Dermis microvascular lymphatic vessel endothelial cell (primary cell): ENCODE measurements at regions not wholly inside any gene's neighbourhood (a gene's known extent, or its start where the extent isn't known, plus 50 kb on each side); places are given as distances from the start of the nearest gene placed in this dataset.
"Not testable (repeated sequence)": the region's sequence is repeated elsewhere in the genome, so short reads cannot be mapped to it uniquely, and the experiment has no call there.

ENCODE experiments used
- DNase-seq, 2 donors: peaks; one replicate each; pipeline versions ENCODE4 v3.0.0 to v3.0.0-alpha.2; 2010; ENCODE audit warnings: low read depth in 2 of 2

DNA sequence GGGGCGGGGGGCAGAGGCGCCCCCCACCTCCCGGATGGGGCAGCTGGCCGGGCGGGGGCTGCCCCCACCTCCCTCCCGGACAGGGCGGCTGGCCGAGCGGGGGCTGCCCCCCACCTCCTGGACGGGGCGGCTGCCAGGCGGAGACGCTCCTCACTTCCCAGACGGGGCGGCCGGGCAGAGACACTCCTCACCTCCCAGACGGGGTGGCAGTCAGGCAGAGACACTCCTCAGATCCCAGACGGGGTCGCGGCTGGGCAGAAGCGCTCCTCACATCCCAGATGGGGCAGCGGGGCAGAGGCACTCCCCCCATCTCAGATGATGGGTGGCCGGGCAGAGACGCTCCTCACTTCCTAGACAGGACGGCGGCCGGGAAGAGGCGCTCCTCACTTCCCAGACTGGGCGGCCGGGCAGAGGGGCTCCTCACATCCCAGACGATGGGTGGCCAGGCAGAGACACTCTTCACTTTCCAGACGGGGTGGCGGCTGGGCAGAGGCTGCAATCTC, 240.1 kb downstream of the NPIPA7 start:
- not testable (repeated sequence) for DNase-seq

GRCh38 chr16:16624367-16624766, 245.4 kb downstream of the NPIPA7 start:
- DNase-seq, result not testable (repeated sequence)

GRCh38 chr16:16625140-16625539, 246.2 kb downstream of the NPIPA7 start:
- not testable (repeated sequence) for DNase-seq

DNA sequence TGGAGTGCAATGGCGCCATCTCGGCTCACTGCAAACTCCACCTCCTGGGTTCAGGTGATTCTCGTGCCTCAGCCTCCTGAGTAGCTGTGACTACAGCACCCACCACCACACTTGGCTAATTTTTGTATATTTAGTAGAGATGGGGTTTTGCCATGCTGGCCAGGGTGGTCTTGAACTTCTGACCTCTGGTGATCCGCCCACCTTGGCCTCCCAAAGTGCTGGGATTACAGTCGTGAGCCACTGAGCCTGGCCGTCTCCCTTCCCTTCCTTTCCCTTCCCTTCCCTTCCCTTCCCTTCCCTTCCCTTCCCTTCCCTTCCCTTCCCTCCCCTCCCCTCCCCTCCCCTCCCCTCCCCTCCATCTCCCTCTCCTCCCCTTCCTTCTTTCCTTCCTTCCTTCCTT, 248.9 kb downstream of the NPIPA7 start:
- DNase-seq, result not testable (repeated sequence)

DNA sequence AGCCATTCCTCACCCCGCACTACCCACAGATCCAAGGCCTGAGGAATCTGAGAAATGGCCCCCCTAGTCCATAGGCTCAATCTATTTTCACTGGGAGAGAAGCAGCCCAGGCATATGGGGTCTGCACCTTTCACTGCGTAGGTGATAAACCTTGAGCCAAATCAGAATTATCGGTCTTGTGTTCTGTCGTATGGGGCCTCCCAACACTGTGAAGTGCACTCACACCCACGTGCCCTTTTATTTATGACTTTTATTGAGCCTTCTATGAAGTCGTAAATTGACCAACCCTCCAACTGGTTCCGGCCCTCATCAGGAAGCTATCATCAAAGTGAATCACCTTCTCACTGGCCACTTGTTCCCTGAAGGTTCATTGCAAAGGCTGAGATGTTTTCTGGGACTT, 259.3 kb downstream of the NPIPA7 start:
- DNase-seq, result not testable (repeated sequence)

GRCh38 chr16:16638714-16639113, 259.8 kb downstream of the NPIPA7 start:
- not testable (repeated sequence) for DNase-seq

GRCh38 chr16:16643828-16644227, 264.9 kb downstream of the NPIPA7 start:
- not testable (repeated sequence) for DNase-seq

DNA sequence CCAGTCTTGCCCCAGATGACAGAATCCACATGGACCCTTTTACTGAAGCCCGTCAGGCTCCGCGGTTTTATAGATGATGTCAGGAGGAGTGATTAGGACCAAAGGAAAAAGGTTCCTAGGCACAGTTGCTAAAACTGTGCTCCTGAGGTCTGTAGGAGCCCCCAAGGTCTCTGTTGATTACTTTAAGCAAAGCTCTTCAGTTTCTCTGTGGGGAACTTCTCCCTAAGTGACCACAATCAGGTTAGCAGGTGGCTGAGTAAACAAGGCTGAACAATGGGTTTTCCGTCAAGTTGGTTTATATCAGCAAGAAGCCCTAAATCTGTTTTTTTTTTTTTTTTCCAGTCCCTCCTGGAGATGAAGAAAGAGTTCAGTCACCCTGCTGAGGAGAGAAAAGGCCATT, 269.1 kb downstream of the NPIPA7 start:
- DNase-seq, result not testable (repeated sequence)

GRCh38 chr16:16672180-16672812, 293.4 kb downstream of the NPIPA7 start:
- DNase-seq, result not testable (repeated sequence)

DNA sequence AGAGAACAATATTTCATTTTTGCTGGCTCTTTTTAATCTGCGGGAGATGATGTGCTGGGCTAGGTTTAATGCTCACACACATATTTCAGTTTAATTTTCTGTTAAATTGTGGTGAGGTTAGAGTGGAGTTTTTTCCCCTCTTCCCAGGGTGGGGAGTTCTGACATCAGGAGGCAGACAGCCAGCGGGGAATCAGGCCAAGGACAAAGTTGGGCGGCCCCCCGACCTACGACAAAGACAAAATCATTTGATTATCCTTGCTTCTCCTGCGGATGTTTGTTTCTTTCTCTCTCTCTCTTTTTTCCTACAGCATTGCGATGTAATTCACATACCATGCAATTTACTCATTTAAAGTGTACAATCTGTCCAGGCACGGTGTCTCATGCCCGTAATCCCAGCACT, 295.9 kb downstream of the NPIPA7 start:
- DNase-seq, result not testable (repeated sequence)

DNA sequence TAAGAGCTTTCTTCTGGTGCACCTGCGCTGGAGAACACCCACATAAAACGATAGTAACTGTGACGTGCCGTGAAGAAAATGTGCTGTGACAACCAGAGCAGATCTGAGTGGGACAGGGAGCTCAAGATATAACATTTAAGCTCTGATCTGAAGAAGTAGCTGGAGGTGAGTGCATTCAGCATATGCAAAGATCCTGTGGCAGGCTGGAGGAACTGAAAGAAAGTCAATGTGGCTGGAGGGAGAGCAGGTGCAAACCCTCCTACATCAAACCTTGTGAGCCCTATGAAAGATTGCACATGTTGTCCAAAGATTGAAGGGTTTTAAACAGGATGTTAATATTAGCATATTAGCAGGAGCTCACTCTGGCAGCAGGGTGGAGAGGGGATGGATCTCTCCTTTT, 342.9 kb downstream of the NPIPA7 start:
- not testable (repeated sequence) for DNase-seq

DNA sequence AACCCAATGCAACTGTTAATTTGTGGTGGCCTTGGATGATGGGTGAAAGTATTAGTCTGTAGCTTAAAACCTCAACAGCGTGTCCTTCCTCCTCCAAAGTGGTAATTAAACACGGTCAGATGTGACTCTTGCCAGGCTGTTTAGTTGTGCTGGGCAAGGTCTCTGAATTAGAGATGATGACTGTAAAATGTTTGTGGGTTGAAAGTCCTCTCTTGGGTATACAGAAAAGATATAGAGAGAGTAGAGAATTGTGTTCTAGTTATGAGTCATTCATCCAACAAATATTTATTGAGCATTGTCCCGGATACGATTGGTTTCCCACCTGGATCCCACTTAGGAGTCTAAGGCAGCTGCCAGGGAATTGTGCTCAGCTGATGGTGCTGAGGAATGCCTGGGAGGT, 343.7 kb downstream of the NPIPA7 start:
- DNase-seq, result not testable (repeated sequence)

DNA sequence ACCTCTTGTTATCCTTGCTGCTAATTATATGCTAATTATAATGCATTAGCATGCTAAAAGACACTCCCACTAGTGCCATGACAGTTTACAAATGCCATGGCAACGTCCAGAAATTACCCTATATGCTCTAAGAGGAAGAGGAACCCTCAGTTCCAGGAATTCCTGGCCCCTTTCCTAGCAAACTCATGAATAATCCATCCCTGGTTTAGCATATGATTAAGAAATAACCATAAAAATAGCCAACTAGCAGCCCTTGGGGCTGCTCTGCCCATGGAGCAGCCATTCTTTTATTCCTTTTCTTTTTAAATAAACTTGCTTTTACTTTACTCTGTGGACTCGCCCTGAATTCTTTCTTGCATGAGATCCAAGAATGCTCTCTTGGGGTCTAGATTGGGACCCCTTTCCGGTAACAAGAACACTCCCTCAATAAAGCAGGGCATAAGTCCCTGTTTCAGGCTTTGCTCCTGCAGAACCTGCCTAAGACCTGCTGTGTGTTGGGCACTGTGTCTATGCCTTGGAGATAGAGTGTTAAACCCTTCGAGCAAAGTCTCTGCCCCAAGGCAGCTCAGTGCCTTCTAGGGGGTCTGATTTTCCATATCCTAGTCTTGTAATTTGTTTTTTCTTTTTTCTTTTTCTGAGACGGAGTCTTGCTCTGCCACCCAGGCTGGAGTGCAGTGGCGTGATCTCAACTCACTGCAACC, 345.0 kb downstream of the NPIPA7 start:
- not testable (repeated sequence) for DNase-seq

DNA sequence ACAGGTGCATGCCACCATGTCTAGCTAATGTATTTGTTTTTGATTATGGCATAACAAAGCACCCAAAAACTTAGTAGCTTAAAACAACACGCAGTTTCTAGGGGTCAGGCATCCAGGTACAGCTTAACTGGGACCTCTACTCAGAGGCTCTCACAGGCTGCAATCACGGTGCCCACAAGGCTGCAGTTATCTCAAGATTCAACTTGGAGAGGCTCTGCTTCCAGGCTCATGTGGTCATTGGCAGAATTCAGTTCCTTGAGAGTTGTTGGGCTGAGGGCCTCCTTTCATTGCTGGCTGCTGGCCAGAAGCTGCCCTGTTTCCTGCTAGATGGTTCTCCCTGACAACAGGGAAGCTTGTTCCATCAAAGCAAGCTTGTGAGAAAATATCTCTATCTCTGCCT, 348.1 kb downstream of the NPIPA7 start:
- not testable (repeated sequence) for DNase-seq

DNA sequence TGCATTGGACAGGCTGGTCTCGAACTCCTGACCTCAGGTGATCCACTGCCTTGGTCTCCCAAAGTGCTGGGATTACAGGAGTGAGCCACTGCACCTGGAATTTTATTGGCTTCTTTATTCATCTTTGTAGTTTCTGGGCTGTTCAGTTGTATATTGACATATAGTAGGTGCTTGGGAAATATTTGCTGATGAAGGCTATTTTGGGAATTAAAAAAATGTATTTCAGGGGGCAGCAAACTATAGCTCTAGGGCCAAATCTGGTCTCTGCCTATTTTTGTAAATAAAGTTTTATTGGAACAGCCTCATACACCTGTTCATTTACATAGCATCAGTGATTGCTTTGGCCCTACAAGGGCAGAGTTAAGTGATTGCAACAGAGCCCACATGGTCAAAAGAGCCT, 363.6 kb downstream of the NPIPA7 start:
- not testable (repeated sequence) for DNase-seq

GRCh38 chr16:16754992-16755667, 376.2 kb downstream of the NPIPA7 start:
- DNase-seq, result not testable (repeated sequence)

- DNase-seq, result no peak
Observed at GRCh38 chr16:16763449-16763848, 384.5 kb downstream of the NPIPA7 start.

- DNase-seq, result not testable (repeated sequence)
Observed at GRCh38 chr16:16770717-16771116, 391.8 kb downstream of the NPIPA7 start.

- no peak for DNase-seq
Observed at GRCh38 chr16:16774389-16774788, 395.4 kb downstream of the NPIPA7 start.

GRCh38 chr16:16778332-16778731, 399.4 kb downstream of the NPIPA7 start:
- no peak for DNase-seq

- no peak for DNase-seq
Observed at GRCh38 chr16:16780588-16780987, 401.6 kb downstream of the NPIPA7 start.

- DNase-seq, result no peak
Observed at GRCh38 chr16:16782153-16782552, 403.2 kb downstream of the NPIPA7 start.
